Effector memory CD4-positive, alpha-beta T cell (primary cell): ENCODE measurements at regions not wholly inside any gene's neighbourhood (a gene's known extent, or its start where the extent isn't known, plus 50 kb on each side); places are given as distances from the start of the nearest gene placed in this dataset.

Experiments
- DNase-seq, 3 donors: peaks; one replicate each; pipeline ENCODE4 v3.0.0-alpha.2; 2020
- H3K27ac ChIP-seq: 2 replicates; pipeline ENCODE4 v1.7.0; 2013; ENCODE audit warnings: mild to moderate bottlenecking, low read length, moderate library complexity; ENCODE audit not compliant: insufficient read depth, poor library complexity, severe bottlenecking
- H3K27me3 ChIP-seq: replicated peaks from 2 replicates; pipeline ENCODE4 v1.7.0; 2013; ENCODE audit warnings: mild to moderate bottlenecking, low read length; ENCODE audit not compliant: insufficient read depth, control insufficient read depth, poor library complexity, severe bottlenecking
- H3K36me3 ChIP-seq: 2 replicates; pipeline ENCODE4 v1.7.0; 2013; ENCODE audit warnings: mild to moderate bottlenecking, low read length, moderate library complexity; ENCODE audit not compliant: control insufficient read depth, insufficient read depth
- H3K4me1 ChIP-seq: 2 replicates; pipeline ENCODE4 v1.7.0; 2013; ENCODE audit warnings: low read length, mild to moderate bottlenecking; ENCODE audit not compliant: control insufficient read depth, insufficient read depth, poor library complexity, severe bottlenecking
- H3K4me3 ChIP-seq: 2 replicates; pipeline ENCODE4 v1.7.0; 2013; ENCODE audit warnings: low read length, low read depth, mild to moderate bottlenecking; ENCODE audit not compliant: insufficient read depth, poor library complexity, severe bottlenecking
- H3K9me3 ChIP-seq: 2 replicates; pipeline ENCODE4 v1.7.0; 2013; ENCODE audit warnings: mild to moderate bottlenecking, low read length, moderate library complexity; ENCODE audit not compliant: control insufficient read depth

DNA sequence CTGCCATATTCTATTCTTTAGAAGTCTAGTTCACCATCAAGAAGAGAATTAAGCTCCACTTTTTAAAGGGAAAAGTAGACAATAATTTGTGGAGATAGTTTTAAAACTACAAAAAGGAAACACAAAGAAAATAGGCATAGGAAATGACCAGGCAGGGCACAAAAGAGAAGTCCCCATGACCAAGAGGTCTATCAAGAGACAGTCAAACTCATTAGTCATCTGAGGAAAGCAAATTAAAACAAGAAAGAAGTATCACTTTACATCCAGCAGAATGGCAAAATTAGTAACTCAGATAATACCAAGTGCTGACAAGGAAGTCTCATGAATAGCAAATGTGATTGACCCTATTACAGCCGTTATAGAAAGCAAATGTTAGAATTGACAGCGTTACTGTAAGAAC is 243.7 kb upstream of the SNX7 start:
- H3K27ac ChIP-seq = no peak overlapping the region
- no peak for DNase-seq
- no peaks in the 10 kb centered on the region for H3K36me3 ChIP-seq
- H3K4me3 ChIP-seq = no peak overlapping the region
- no peaks in the 10 kb centered on the region for H3K9me3 ChIP-seq
- no peaks in the 10 kb centered on the region for H3K4me1 ChIP-seq
- no peaks in the 10 kb centered on the region for H3K27me3 ChIP-seq

DNA sequence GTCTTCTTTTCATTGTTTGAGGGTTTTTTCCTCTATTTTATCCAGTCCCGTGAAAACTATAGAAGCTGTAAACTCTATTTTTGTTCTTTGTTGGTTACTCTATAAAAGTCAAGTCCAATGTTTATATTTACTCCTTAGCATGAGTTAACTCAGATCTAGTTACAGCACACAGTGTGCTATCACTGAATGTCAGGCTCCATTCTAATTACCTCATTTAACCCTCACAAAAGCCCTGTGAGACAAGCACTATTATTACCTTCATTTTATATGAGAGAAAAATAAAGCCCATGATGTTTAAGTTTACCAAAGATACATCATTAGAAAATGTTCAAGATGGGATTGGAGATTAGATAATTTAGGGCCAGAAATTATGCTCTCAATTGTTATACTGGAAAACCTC is 251.4 kb upstream of the SNX7 start:
- H3K4me3 ChIP-seq = no peak overlapping the region
- H3K27ac ChIP-seq = no peak overlapping the region
- H3K4me1 ChIP-seq = no peaks in the 10 kb centered on the region
- DNase-seq = no peak
- no peaks in the 10 kb centered on the region for H3K9me3 ChIP-seq
- H3K36me3 ChIP-seq = no peaks in the 10 kb centered on the region
- no peaks in the 10 kb centered on the region for H3K27me3 ChIP-seq

DNA sequence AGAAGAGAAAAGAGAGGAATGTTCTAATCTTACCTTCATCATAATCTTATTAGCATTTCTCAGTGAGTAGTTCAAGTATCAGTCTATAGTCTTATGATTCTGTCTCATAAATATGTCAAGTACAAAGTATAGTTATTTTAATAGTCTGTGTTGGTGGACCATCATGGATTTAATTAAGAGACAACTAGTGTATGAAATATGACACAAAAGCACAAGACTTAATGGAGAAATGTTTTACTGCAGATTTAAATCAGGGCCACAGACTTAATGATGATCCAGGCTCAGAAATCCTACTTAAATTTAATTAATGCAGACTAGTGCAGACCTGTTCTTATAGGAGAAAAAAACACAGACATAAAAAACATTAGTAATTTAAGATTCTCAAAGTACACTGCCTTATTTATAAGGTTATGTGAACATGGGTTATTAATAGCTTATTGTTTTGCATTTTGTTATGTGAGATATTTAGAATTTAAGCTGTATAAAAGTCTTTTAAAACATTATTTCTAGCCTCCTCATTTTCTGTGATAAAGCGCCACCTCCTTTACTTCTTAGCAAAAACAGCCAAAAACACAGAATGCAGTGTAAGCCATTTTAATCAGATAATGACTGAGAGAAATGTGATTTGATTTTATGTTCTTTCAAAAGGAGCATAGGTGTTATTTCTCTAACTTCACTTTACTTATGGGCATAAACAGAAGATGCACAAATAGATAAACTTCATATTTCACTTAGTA is 255.0 kb upstream of the SNX7 start:
- no peak overlapping the region for H3K27ac ChIP-seq
- no peak for DNase-seq

DNA sequence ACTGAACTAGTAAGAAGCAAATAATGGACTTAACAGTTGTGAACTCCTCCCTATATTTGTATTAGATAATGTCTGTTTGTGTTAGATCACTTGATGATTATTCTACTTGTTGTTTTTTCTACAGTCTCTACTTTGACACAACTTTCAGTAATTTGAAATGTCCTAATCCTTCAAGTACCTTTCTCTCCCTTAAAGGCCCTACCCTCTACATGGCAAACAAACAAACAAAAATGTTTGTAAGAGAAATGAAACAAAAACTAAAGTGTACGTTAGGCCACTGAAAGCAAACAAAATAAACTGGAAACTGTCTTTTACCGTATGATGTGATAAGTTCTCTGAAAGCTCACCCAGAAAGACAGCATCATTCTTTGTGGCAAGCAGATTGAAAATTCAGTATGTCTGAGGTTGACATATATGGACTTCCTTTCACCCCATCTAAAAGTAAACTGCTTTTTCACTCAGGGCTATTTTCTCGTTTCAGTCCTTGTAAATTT is 255.9 kb upstream of the SNX7 start:
- H3K9me3 ChIP-seq = no peaks in the 10 kb centered on the region
- no peaks in the 10 kb centered on the region for H3K27me3 ChIP-seq
- H3K4me3 ChIP-seq = no peak overlapping the region
- no peak for DNase-seq
- H3K27ac ChIP-seq = no peak overlapping the region
- no peaks in the 10 kb centered on the region for H3K36me3 ChIP-seq
- H3K4me1 ChIP-seq = peaks cover 3% of the 10 kb centered on the region

More for the DNA sequence above, 255.0 kb upstream of the SNX7 start:
- Histone ChIP-seq H3K27me3 (no peaks in the 10 kb centered on the region), H3K36me3 (no peaks in the 10 kb centered on the region), H3K9me3 (no peaks in the 10 kb centered on the region), H3K4me1 (peaks cover 3% of the 10 kb centered on the region), H3K4me3 (no peak overlapping the region)

DNA sequence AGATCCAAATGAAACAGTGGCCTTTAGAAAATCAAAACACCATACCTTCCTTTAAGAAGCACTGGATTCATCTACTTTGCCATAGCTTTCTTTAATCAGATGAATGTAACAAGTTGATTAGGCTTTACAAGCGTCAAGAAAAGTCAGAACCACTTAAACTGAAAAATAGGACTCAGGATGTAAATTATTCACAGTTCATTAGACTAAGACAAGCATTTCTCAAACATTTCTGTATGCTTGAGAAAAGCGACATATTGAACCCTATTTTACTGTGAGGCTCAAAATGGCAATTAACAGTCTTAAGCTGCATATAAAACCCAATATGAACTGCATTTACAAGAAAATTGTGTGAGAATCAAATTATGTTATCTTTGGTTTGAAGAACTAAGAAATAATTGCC is 256.7 kb upstream of the SNX7 start:
- H3K27me3 ChIP-seq = no peaks in the 10 kb centered on the region
- peaks cover 3% of the 10 kb centered on the region for H3K4me1 ChIP-seq
- H3K9me3 ChIP-seq = no peaks in the 10 kb centered on the region
- H3K27ac ChIP-seq = no peak overlapping the region
- no peak overlapping the region for H3K4me3 ChIP-seq
- no peak for DNase-seq
- no peaks in the 10 kb centered on the region for H3K36me3 ChIP-seq

DNA sequence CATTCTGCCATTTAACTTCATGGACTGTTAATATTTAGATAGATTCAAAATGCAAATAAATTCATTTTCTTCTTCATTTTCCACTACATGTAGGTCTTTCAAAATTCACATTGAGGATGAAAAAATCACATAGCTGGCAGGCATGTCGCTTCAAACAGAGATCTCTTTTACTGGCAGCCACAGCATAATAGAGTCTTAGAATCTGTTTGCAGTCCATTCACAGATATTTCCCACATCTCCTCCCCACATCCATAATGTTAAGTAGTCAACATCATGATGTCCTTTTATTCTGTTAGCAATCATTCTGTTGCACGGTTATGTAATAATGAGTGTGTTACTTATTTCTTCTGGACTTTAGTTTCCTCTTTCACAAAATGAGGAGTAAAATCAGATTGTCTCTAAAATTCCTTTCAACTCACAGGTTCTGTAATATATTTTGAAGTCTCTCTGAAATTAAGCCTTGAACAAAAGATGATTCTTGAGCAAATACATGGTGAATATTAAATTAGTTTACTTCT is 257.5 kb upstream of the SNX7 start:
- Histone ChIP-seq H3K27me3 (no peaks in the 10 kb centered on the region), H3K9me3 (no peaks in the 10 kb centered on the region), H3K36me3 (no peaks in the 10 kb centered on the region), H3K4me3 (no peak overlapping the region), H3K27ac (no peak overlapping the region), H3K4me1 (peaks cover 3% of the 10 kb centered on the region)
- DNase-seq = no peak

DNA sequence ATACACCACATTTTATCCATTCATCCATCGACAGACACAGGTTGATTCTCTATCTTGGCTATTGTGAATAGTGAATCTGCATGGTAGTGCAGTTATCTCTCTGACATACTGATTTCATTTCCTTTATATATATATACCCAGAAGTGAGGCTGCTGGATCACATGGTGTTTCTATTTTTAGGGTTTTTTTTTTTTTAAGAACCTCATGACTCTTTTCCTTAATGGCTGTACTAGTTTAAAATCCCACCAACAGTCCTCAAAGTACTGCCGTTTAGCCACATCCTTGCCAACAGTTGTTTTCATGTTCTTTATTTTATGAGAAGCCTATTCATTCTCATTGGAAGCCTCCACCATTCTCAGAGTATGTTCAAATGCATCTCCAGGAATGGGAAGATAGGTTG is 258.7 kb upstream of the SNX7 start:
- no peak overlapping the region for H3K27ac ChIP-seq
- H3K36me3 ChIP-seq = no peaks in the 10 kb centered on the region
- no peaks in the 10 kb centered on the region for H3K27me3 ChIP-seq
- H3K4me3 ChIP-seq = no peak overlapping the region
- DNase-seq = no peak
- peaks cover 3% of the 10 kb centered on the region for H3K4me1 ChIP-seq
- H3K9me3 ChIP-seq = no peaks in the 10 kb centered on the region

DNA sequence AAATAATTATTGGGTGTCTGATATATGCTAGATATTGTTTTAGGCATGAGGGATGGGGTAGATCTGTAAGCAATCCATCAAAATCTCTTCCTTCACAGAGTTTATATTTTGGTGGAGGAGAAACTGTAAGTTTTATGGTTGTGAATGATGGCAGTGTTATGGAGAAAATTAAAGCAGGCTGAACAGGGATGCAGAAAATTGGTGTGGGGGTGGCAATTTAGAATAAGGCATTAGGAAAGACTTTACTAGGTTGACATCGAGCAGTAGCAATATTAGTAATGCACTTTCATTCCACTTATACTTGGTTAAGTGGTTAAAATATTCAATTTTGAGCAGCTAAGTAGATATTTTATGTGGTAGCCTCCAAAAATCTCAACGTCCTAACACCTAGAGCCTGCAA is 261.1 kb upstream of the SNX7 start:
- H3K4me1 ChIP-seq = peaks cover 3% of the 10 kb centered on the region
- H3K4me3 ChIP-seq = no peak overlapping the region
- DNase-seq = no peak
- H3K27me3 ChIP-seq = no peaks in the 10 kb centered on the region
- no peaks in the 10 kb centered on the region for H3K9me3 ChIP-seq
- no peak overlapping the region for H3K27ac ChIP-seq
- no peaks in the 10 kb centered on the region for H3K36me3 ChIP-seq

DNA sequence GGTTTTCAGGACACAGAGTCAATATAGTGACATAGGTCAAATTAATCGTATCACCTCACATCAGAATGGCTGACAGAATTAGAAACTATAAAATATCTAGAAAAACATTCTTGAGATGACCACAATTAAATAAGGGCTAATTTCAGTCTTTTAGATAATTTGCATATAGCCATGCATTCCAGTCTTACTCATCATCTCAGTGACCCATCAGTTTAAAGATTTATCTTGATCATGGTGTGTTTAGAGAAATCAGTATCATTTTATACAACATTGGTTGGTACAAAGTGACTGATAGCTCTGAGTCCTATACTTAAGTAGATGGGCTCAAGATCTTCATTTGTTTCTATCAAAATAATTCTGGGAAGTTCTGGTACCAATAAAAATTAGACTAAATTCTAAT is 262.3 kb upstream of the SNX7 start:
- Histone ChIP-seq H3K27me3 (no peaks in the 10 kb centered on the region), H3K36me3 (no peaks in the 10 kb centered on the region), H3K9me3 (no peaks in the 10 kb centered on the region), H3K4me3 (no peak overlapping the region), H3K27ac (no peak overlapping the region), H3K4me1 (peaks cover 3% of the 10 kb centered on the region)
- DNase-seq = no peak

DNA sequence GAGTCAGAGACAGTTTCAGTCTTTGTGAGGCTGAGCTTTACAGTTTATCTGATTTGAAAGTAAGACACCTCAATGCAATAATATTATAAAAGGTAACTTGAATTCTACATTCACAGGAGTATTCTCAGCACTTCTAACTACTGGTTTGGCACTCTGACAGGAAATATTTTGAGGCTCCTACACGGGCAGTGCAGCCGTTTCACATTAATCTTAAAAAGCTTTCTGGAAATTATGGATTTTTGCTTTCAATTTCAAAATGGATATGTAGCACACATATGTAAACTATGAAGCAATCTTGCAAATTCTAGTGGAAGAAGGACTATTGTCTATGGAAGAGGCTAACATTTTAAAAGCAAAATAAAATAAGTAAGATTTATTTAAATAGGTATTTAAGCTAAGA is 262.9 kb upstream of the SNX7 start:
- Histone ChIP-seq H3K9me3 (no peaks in the 10 kb centered on the region), H3K27ac (no peak overlapping the region), H3K4me1 (peaks cover 3% of the 10 kb centered on the region), H3K27me3 (no peaks in the 10 kb centered on the region), H3K4me3 (no peak overlapping the region), H3K36me3 (no peaks in the 10 kb centered on the region)
- no peak for DNase-seq
